ACHN (cell line): ENCODE measurements at regions not wholly inside any gene's neighbourhood (a gene's known extent, or its start where the extent isn't known, plus 50 kb on each side); places are given as distances from the start of the nearest gene placed in this dataset.
"Not testable (repeated sequence)": the region's sequence is repeated elsewhere in the genome, so short reads cannot be mapped to it uniquely, and the experiment has no call there.

Source experiments
- DNase-seq: peaks from one replicate; pipeline ENCODE4 v3.0.0-alpha.2; 2015
- in situ Hi-C: cut with HindIII; loops from 2 replicates; pipeline ENCODE4 v1.10.0; 2017; ENCODE audit warnings: low sequenced_read_pairs, low pct_ligation_motif_present, low pct_unique_long_range_greater_than_20kb

DNA sequence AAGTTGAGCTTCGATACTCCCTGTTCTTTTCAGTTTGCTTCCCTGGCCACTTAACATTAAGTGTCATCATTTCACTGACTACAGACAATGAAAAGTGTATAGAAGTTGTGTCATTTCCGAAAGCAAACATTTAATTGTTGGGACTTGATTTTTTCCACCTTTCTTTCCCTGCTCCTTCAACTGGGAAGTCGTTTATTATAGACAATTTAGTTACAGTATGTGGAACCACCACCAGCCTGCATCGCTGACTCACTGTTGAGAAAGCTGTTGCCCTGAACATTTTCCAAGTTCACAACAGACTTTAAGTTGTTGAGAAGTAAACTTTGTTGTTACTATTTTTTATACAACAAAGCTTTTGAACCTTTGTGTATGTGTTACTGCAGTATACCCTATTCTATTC, 788.4 kb upstream of the PRR20A start:
- in situ Hi-C loops, result no loop called here
- peak; percentile 47 for DNase-seq

DNA sequence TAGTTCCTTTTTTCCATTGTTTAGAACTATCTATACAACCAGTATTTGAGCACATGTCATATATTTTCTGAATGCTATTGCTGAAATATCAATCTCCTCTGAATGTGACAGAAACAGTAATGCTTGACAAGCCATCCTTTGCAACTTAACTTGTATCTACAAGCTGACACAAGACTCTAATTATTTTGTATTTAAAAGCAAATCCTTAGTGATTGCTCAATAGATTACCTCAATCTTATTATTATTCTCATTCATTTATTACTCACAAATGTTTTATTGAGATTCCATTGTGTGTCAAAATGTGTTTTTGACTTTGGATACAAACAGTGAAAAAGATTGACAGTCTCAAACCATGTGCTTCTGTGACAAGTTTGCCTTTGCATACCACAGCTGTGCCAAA, 787.8 kb upstream of the PRR20A start:
- no peak for DNase-seq
- in situ Hi-C loops, result no loop called here

DNA sequence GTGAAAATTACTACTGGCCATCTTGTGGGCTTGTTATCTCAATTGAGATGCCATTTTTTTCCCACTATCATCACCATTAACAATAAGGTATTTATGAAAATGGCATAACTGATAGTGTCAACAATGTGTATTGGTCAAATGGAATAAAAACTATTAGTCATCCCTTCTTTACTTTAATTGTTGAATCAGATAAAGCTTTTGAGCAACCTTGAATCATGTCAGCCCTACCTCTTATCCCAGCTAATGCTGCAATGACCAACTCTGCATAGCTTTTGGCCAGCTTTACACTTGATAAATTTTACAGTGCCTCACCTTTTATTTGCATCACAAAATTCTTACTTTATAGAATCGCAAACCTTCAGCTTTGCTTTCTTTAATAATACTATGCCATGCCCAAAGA, 784.0 kb upstream of the PRR20A start:
- DNase-seq, result no peak

DNA sequence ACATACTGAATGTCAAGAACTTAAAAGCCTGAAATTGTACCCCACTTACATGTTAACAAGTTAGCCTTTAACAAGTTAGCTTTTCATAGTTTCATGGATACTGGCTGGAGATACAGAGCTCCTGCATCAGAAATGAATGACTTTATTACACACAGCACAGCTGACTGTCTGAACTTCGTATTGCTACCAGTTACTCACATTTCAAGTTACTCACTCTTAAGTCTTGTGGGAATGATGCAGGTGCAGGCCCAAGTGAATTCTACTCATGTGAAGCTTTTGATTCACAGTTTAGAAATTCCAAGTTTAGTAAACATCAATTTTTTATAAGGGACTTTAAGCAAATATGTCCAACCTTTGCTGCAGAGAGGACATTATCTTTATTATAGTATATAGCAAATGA, 762.2 kb upstream of the PRR20A start:
- peak; percentile 4 for DNase-seq
- in situ Hi-C loops, result no loop called here

More for the DNA sequence above, 784.0 kb upstream of the PRR20A start:
- in situ Hi-C loops, result no loop called here

DNA sequence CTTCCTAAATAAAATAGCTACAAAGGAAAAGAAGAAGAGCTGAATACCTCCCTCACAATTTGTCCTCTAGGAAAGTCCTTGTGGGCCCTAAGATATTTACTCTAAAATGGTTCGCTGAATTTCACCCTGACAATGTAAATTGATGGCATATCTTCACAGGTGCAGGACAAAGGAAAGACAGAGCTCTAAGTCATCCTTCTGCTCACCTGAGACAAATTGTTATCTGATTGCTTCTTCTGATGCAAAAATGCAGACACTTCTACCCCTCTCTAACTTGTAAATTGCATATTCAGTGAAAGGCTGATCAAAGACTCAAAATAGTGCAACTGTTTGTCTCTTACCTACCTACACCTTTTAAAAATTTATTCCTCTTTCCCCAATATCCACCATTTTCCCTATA, 747.2 kb upstream of the PRR20A start:
- DNase-seq, result no peak
- in situ Hi-C loops, result no loop called here

DNA sequence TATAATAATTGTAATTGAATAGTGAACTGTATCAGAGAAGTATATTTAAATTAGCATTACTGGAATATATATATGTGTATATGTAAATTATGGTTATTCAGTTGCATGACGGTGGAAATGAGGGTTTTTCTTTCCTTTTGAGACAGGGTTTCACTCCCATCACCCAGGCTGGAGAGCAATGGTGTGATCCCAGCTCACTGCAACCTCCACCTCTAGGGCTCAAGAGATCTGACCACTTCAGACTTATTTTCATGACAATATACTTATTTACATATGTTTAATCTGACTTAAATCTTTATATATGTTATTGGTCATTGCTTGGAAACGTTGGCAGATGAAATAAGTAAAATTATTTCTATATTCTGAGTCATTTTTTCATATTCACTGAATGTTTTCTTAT, 744.4 kb upstream of the PRR20A start:
- no peak for DNase-seq
- in situ Hi-C loops, result no loop called here

DNA sequence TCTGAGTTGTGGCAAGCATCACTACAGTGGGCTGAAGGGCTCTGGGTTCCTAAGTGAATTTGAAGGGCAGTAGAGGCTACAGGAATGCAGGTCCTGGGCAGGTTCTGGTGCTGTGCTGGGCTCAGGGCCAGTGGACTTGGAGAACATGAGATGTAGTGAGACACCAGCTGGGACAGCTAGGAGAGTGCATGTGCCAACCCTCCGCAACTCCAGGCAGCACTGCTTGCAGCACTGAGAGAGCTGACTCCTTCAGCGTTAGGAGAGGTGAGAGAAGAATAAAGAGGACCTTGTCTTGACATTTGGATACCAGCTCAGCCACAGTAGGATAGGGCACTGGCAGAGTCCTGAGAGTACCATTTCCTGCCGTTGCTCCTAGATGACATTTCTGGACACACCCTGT, 739.9 kb upstream of the PRR20A start:
- in situ Hi-C loops, result no loop called here
- DNase-seq, result no peak

DNA sequence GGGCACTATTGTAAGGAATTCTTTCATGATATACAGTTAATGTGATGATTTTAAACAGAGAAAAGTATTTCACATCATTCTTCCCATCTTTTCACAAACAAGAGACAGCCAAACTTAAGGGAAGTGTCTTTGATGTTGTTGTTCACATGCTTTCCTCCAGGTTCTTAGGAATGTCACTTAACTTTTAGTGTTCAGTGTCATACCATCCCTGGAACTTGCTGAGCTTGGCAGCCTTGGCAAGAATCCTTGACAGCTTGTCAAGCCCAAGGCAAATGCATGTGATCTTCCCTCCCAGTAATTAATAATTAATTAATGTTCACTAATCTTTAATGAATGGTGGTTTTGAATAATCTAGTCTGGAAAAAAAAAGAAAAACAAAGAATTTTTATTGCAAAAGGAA, 727.9 kb upstream of the PRR20A start:
- DNase-seq, result peak; percentile 8
- in situ Hi-C loops, result no loop called here

DNA sequence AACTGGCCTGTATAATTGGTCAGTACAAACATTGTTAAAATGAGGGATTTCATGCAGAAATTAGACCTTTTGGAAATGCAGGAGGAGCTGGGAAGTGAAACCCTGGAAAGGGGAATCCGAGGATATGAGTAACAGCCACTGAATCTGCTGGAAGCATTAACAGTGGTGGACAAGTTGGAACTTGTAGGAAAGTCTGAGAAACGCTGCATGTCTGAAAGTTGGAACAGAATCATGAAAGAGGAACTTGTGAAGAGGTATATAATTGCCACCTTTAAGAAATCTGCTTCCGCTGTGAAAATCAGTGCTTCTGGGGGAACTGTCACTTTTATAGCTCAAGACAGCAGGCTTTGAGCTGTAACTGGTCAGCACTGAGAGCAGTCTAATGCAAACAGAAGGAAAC, 716.5 kb upstream of the PRR20A start:
- peak; percentile 2 for DNase-seq
- in situ Hi-C loops, result no loop called here

DNA sequence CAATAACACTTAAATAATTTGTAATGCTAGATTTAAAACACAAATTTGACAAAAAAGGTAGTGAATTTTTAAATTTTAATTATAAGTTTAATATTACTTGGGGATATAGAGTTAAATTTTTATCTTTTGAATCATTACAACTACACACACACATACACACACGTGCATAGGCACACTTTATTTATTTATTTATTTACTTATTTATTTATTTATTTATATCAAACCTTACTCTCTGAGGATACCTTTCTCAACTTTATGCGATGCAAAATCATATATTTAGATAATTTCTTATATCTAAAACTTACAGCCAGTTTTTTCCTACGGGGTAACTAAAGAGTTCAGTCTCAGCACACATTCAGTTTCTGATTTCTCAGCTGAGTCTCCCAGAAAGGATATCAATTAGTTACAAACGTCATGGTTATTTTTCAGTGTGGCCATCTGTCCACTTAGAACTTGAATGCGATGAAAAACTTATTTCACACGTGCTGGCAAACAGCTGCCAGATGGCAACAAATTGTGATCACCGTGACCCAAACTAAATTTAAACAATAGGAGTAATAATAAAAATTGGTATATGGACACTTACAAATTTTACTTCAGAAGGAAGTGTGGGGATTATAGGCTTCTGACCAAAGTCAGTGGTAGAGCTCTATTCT, 683.1 kb upstream of the PRR20A start:
- DNase-seq, result no peak
- in situ Hi-C loops, result no loop called here

DNA sequence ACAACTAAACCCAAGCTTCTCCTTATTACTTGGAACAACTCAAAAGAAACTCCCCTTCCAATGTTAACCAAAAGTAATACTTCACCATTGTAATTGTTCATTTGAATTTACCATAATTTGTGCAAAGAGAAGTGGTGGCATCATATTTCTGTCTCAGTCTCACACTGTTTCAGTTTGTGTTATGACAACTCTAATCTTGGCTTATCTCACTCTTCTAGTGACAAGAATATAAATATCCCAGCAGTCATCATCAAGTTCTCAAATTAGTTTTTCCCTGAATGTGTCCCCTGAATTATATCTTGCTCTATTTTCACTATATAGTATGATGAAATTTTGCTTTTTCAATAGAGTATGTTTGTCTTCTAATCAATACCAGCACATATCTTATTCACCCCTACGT, 681.4 kb upstream of the PRR20A start:
- DNase-seq, result no peak
- in situ Hi-C loops, result no loop called here

DNA sequence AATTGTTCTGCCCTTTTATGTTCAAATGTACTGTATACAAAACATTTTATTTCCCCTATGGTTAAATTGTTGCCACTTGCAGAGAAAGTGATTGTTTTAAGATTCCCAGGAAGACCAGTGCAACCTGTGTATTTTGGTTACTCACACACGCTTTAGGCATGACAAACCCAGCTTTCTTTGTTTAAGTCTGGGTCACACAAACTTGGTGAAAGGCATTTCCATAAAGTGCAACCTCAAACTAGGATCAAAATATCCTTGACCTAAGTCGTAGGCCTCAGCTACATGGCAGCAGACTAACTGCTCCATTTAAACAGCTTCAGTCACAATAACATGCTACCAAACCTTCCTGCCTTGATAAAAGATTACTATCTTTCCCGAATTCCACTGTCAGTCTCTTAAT, 639.0 kb upstream of the PRR20A start:
- no peak for DNase-seq
- in situ Hi-C loops, result no loop called here

DNA sequence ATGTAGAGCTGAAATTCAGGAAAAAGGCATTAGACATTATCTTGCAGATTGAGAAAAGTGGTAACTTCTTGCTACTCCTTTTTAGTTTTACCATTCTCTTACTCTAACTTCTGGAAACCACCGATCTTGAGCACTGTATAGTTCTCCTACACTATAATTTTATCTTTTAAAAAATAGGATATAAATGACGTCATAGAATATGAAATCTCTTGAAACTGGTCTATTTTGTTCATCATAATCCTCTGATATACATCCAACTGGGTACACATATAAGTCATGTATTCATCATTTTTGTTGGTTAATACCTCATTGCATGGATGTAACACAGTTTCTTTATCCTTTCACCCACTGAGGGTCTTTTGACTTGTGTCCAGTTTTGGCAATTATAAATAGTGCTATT, 629.9 kb upstream of the PRR20A start:
- no peak for DNase-seq
- in situ Hi-C loops, result no loop called here

DNA sequence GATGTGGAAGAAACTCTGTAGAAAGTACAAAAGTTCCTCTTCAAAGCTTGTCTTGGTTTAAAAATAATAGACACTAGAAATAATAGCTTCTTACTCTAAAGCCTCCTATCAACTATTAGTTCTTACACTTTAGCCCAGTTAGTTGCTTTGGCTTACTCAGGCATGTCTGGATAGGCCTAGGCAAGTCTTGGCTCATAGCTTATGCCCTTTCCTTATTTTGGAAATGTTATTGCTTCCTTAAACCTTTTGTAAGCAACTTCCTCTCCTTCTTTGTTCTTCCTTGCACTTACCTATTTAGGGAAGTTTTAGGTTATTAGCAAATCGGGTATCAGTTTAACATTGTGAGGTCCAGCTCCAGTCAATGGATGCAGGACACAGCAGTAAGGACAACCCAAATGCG, 628.4 kb upstream of the PRR20A start:
- in situ Hi-C loops, DNase-seq: not testable (repeated sequence)

DNA sequence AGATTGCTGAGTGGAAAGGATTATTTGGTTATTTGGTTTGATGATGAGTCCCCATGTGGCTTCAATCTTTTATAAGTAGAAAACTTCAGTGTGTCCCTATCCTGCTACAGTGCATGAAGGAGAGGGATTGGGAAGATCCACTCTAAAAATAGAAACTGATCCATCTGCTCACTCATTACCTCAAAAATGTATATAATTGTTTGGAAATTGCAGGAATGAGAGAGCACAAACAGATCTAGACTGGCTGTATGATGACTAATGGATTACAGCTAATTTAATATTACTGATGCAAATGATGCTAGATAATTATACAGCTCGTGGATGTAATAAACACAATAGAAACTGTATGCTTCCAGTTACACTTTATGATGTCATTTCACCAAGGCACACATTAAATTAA, 625.3 kb upstream of the PRR20A start:
- DNase-seq, result no peak
- in situ Hi-C loops, result no loop called here

DNA sequence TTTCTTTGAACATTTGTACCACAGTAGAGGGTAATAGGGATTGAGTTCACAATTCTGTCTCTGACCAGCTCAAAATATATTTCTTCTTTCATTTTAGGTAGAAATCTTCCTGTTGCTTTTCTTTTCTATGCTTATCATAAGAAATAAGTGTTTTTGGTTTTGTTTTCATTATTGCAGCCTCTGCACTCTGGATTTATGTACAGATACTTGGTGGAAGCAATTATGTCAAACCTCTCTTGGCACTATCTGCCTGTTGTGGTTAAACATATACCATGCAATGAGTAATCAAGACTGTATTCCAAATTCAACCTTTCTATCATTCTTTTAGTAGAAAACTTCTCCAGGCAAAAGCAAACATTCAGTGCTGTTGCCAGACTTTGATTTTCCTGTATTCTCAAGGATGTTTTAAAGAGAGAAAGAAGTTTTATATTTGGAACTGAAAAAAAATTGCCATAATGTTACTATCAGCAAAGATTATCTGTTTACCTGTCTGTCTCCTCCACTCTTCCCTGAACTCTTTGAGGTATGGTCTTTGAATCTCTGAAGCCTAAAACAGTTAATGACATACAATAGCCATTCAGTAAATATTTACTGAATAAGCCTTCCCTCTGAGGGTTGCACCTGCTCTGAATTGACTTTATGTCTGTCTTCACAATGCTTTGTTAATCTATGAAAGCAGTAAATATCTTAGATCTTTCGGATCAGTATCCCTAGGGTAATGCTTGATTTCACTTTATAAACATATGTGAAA, 612.5 kb upstream of the PRR20A start:
- no peak for DNase-seq
- in situ Hi-C loops, result no loop called here

DNA sequence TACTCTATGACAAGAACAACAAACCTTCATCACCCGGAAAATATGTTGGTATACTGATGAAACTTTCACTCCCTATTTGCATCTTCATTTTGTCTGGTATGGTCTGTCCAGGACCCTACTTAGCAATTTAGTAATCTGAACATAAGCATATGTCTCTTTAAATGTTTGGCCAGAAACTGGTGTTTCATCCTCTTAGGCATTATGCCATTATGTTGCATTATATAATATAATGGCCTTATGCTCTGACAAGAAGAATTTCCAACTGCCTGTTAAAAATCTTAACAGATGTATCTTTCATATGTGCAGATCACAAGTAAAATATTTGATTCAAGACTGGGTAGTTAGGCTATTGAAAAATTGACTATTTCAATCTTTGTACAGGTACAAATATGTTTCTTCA, 610.6 kb upstream of the PRR20A start:
- DNase-seq, result no peak
- in situ Hi-C loops, result no loop called here

DNA sequence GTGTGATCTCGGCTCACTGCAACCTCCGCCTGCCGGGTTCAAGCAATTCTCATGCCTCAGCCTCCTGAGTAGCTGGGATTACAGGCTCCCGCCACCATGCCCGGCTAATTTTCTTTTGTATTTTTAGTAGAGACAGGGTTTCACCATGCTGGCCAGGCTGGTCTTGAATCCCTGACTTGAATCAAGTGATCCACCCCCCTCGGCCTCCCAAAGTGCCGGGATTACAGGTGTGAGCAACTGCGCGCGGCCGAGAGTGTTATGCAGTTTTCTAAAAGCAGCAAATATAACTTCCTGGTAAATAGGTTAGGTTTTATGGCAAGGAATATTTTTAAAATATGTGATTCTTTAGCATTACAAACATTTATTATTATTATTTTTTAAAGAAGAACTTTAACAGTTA, 592.8 kb upstream of the PRR20A start:
- in situ Hi-C loops, DNase-seq: not testable (repeated sequence)

DNA sequence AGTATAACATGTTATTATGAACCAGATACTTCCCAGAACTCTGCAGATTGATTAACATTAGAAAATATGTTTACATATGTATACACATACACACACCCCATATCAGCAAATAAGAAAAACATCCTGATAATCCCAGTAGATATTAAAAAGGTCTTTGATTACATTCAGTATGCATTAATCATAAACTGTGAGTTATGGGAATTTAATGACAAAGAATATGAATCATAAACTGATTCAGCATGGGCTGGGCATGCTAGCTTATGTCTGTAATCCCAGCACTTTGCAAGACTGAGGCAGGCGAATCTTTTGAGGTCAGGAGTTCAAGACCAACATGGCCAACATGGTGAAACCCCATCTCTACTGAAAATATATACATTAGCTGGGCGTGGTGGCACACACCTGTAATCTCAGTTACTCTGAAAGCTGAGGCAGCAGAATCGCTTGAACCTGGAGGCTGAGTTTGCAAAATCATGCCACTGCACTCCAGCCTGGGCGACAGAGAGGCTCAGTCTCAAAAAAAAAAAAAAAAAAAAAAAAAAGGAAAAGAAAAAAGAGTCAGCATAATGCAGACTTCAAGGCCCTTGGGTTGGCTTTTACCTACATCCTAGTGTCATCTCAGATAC, 581.9 kb upstream of the PRR20A start:
- DNase-seq, result no peak
- in situ Hi-C loops, result no loop called here

DNA sequence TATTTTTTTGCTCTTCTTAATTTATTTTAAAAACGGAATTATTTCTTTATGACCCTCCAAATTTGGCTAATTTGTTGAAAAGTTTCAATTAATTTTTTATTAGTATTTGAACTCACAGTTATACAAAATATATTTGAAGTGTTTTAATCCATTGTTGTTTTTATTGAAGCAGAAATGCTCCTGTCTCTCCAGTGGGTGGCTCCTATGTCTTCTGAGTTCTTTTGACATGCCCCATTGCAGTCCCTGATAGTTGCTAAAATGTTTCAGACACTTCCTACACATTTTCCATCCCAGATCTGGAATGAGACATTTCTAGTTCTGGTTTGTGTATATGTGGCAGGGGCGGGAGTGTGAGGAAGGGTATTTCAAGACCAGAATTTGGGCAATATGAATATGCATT, 579.4 kb upstream of the PRR20A start:
- DNase-seq, result peak; percentile 13
- in situ Hi-C loops, result no loop called here
